Trophoblast cell (in vitro differentiated cells and primary cell): ENCODE measurements at regions not wholly inside any gene's neighbourhood (a gene's known extent, or its start where the extent isn't known, plus 50 kb on each side); places are given as distances from the start of the nearest gene placed in this dataset.

ENCODE experiments used
- DNase-seq, 2 donors: peaks; one replicate each; pipeline ENCODE4 v3.0.0-alpha.2; 2016
- H2AFZ ChIP-seq: 2 replicates; pipeline ENCODE4 v1.6.1; 2013; ENCODE audit warnings: low read length, moderate library complexity, mild to moderate bottlenecking; ENCODE audit not compliant: insufficient read depth, poor library complexity
- H2AK5ac ChIP-seq: 2 replicates; pipeline ENCODE4 v1.6.1; 2013; ENCODE audit warnings: mild to moderate bottlenecking, low read length
- H2BK120ac ChIP-seq: 2 replicates; pipeline ENCODE4 v1.6.1; 2013; ENCODE audit warnings: low read length, mild to moderate bottlenecking, moderate library complexity; ENCODE audit not compliant: insufficient read depth, poor library complexity
- H2BK12ac ChIP-seq: 2 replicates; pipeline ENCODE4 v1.6.1; 2013; ENCODE audit warnings: mild to moderate bottlenecking, low read length, moderate library complexity
- H2BK5ac ChIP-seq: 2 replicates; pipeline ENCODE4 v1.6.1; 2013; ENCODE audit warnings: low read length, low read depth, moderate library complexity, mild to moderate bottlenecking; ENCODE audit not compliant: poor library complexity
- H3K14ac ChIP-seq: 2 replicates; pipeline ENCODE4 v1.6.1; 2013; ENCODE audit warnings: mild to moderate bottlenecking, low read length
- H3K18ac ChIP-seq: 2 replicates; pipeline ENCODE4 v1.6.1; 2013; ENCODE audit warnings: mild to moderate bottlenecking, low read length
- H3K23ac ChIP-seq: 2 replicates; pipeline ENCODE4 v1.6.1; 2013; ENCODE audit warnings: low read length
- H3K27ac ChIP-seq: 2 replicates; pipeline ENCODE4 v1.5.1; 2013; ENCODE audit warnings: low read depth, mild to moderate bottlenecking, inconsistent platforms, low read length, moderate library complexity
- H3K27me3 ChIP-seq: 2 replicates; pipeline ENCODE4 v1.6.1; 2013; ENCODE audit warnings: inconsistent platforms, mild to moderate bottlenecking, low read length, moderate library complexity; ENCODE audit not compliant: insufficient read depth
- H3K36me3 ChIP-seq, 2 experiments: 1 replicate in 1 of 2; 2 replicates in 1 of 2; pipeline ENCODE4 v1.6.1; 2013; ENCODE audit warnings: low read length in 2 of 2, mild to moderate bottlenecking in 2 of 2, moderate library complexity in 1 of 2; ENCODE audit not compliant: insufficient read depth in 2 of 2, control insufficient read depth in 1 of 2
- H3K4ac ChIP-seq: 2 replicates; pipeline ENCODE4 v1.6.1; 2013; ENCODE audit warnings: low read depth, mild to moderate bottlenecking, low read length, moderate library complexity
- H3K4me1 ChIP-seq, 2 experiments: 1 replicate in 1 of 2; 2 replicates in 1 of 2; pipeline ENCODE4 v1.6.1; 2013; ENCODE audit warnings: low read length in 2 of 2, mild to moderate bottlenecking in 2 of 2, moderate library complexity in 1 of 2; ENCODE audit not compliant: insufficient read depth in 2 of 2, control insufficient read depth in 1 of 2
- H3K4me2 ChIP-seq: 2 replicates; pipeline ENCODE4 v1.6.1; 2013; ENCODE audit warnings: inconsistent platforms, mild to moderate bottlenecking, low read length, moderate library complexity
- H3K4me3 ChIP-seq: 2 replicates; pipeline ENCODE4 v1.5.1; 2013; ENCODE audit warnings: mild to moderate bottlenecking, low read depth, low read length, inconsistent platforms
- H3K79me1 ChIP-seq: one replicate; pipeline ENCODE4 v1.6.1; 2013; ENCODE audit warnings: low read length
- H3K79me2 ChIP-seq: 2 replicates; pipeline ENCODE4 v1.6.1; 2013; ENCODE audit warnings: low read length, mild to moderate bottlenecking; ENCODE audit not compliant: control insufficient read depth, insufficient read depth, poor library complexity
- H3K9ac ChIP-seq: 2 replicates; pipeline ENCODE4 v1.6.1; 2013; ENCODE audit warnings: mild to moderate bottlenecking, low read length
- H3K9me3 ChIP-seq: 2 replicates; pipeline ENCODE4 v1.6.1; 2013; ENCODE audit warnings: low read depth, mild to moderate bottlenecking, control low read depth, inconsistent platforms, low read length; ENCODE audit not compliant: insufficient read depth
- H4K12ac ChIP-seq: 2 replicates; pipeline ENCODE4 v1.6.1; 2013; ENCODE audit warnings: low read depth, mild to moderate bottlenecking, low read length, moderate library complexity
- H4K8ac ChIP-seq: 2 replicates; pipeline ENCODE4 v1.6.1; 2013; ENCODE audit warnings: low read depth, mild to moderate bottlenecking, low read length, moderate library complexity
- H4K91ac ChIP-seq: one replicate; pipeline ENCODE4 v1.6.1; 2013; ENCODE audit warnings: low read depth, mild to moderate bottlenecking, low read length, moderate library complexity
- WGBS: extraction: QIAGEN DNeasy Blood & Tissue Kit; methylation state at CpG from one replicate; pipeline ENCODE4 v1.1.7; 2013; ENCODE audit warnings: missing lambda C conversion rate; ENCODE audit not compliant: insufficient read length, insufficient coverage; ENCODE audit errors: extremely low coverage; 5-methylcytosine and 5-hydroxymethylcytosine counted together

GRCh38 chr13:50617134-50617721, 226.3 kb downstream of the DLEU7 start:
- no peaks in the 10 kb centered on the region for H3K79me2 ChIP-seq
- no CpG with 5 or more reads among the region's 3 CpGs for WGBS

GRCh38 chr13:50618206-50618605, 225.3 kb downstream of the DLEU7 start:
- Histone ChIP-seq H2BK12ac (no peak overlapping the region), H3K4ac (no peak overlapping the region), H3K27me3 (no peaks in the 10 kb centered on the region), H3K79me2 (no peaks in the 10 kb centered on the region), H3K9ac (no peak overlapping the region), H2AFZ (no peak overlapping the region), H4K8ac (no peak overlapping the region), H3K14ac (no peak overlapping the region), H3K23ac (no peak overlapping the region), H3K4me3 (no peak overlapping the region), H2BK120ac (no peak overlapping the region), H3K9me3 (no peaks in the 10 kb centered on the region), H3K18ac (no peak overlapping the region), H4K12ac (no peak overlapping the region), H4K91ac (no peak overlapping the region), H3K4me2 (no peak overlapping the region), H2AK5ac (no peak overlapping the region), H3K4me1 (no peaks in the 10 kb centered on the region), H3K36me3 (no peaks in the 10 kb centered on the region), H2BK5ac (no peak overlapping the region), H3K79me1 (no peaks in the 10 kb centered on the region), H3K27ac (no peak overlapping the region)
- no peak for DNase-seq
- WGBS: no CpG with 5 or more reads among the region's 3 CpGs

More at GRCh38 chr13:50617134-50617721, 226.3 kb downstream of the DLEU7 start:
- H3K4me2 ChIP-seq: no peak overlapping the region
- no peaks in the 10 kb centered on the region for H3K4me1 ChIP-seq
- no peak overlapping the region for H2AFZ ChIP-seq
- no peak overlapping the region for H3K4ac ChIP-seq
- H3K27ac ChIP-seq: no peak overlapping the region
- H3K18ac ChIP-seq: no peak overlapping the region
- H2BK120ac ChIP-seq: no peak overlapping the region
- no peak overlapping the region for H3K9ac ChIP-seq
- no peaks in the 10 kb centered on the region for H3K79me1 ChIP-seq
- no peak overlapping the region for H3K23ac ChIP-seq
- H3K27me3 ChIP-seq: no peaks in the 10 kb centered on the region
- H4K12ac ChIP-seq: no peak overlapping the region
- no peak overlapping the region for H4K8ac ChIP-seq
- no peak overlapping the region for H2AK5ac ChIP-seq
- H2BK5ac ChIP-seq: no peak overlapping the region
- H3K4me3 ChIP-seq: no peak overlapping the region
- no peak for DNase-seq
- H3K9me3 ChIP-seq: peaks cover 2% of the 10 kb centered on the region
- H2BK12ac ChIP-seq: no peak overlapping the region
- H3K36me3 ChIP-seq: no peaks in the 10 kb centered on the region
- no peak overlapping the region for H3K14ac ChIP-seq
- no peak overlapping the region for H4K91ac ChIP-seq

- DNase-seq: peak; percentile 44 to 56
- WGBS: no CpG with 5 or more reads among the region's 3 CpGs
- H3K4me2 ChIP-seq: no peak overlapping the region
- H2AFZ ChIP-seq: no peak overlapping the region
- H3K36me3 ChIP-seq: no peaks in the 10 kb centered on the region
- H2AK5ac ChIP-seq: no peak overlapping the region
- H4K8ac ChIP-seq: no peak overlapping the region
- H2BK5ac ChIP-seq: no peak overlapping the region
- H3K14ac ChIP-seq: no peak overlapping the region
- no peaks in the 10 kb centered on the region for H3K79me2 ChIP-seq
- H3K79me1 ChIP-seq: no peaks in the 10 kb centered on the region
- no peaks in the 10 kb centered on the region for H3K4me1 ChIP-seq
- no peaks in the 10 kb centered on the region for H3K9me3 ChIP-seq
- no peak overlapping the region for H2BK12ac ChIP-seq
- H3K27me3 ChIP-seq: no peaks in the 10 kb centered on the region
- H3K27ac ChIP-seq: no peak overlapping the region
- H4K91ac ChIP-seq: no peak overlapping the region
- H4K12ac ChIP-seq: no peak overlapping the region
- H3K18ac ChIP-seq: no peak overlapping the region
- no peak overlapping the region for H2BK120ac ChIP-seq
- no peak overlapping the region for H3K9ac ChIP-seq
- H3K4ac ChIP-seq: no peak overlapping the region
- H3K23ac ChIP-seq: no peak overlapping the region
- no peak overlapping the region for H3K4me3 ChIP-seq
Measured at GRCh38 chr13:50626101-50626547, 217.4 kb downstream of the DLEU7 start.

GRCh38 chr13:50627111-50627510, 216.4 kb downstream of the DLEU7 start:
- no CpG with 5 or more reads among the region's 1 CpG for WGBS
- H3K36me3 ChIP-seq: no peaks in the 10 kb centered on the region
- no peaks in the 10 kb centered on the region for H3K4me1 ChIP-seq
- H3K79me1 ChIP-seq: no peaks in the 10 kb centered on the region
- H3K4me2 ChIP-seq: no peak overlapping the region
- no peaks in the 10 kb centered on the region for H3K9me3 ChIP-seq
- H2BK120ac ChIP-seq: no peak overlapping the region
- no peak overlapping the region for H4K12ac ChIP-seq
- no peaks in the 10 kb centered on the region for H3K27me3 ChIP-seq
- H3K23ac ChIP-seq: no peak overlapping the region
- no peak overlapping the region for H2AK5ac ChIP-seq
- H3K27ac ChIP-seq: no peak overlapping the region
- no peak overlapping the region for H4K91ac ChIP-seq
- no peak overlapping the region for H3K18ac ChIP-seq
- no peak overlapping the region for H2BK12ac ChIP-seq
- H3K79me2 ChIP-seq: no peaks in the 10 kb centered on the region
- H3K4me3 ChIP-seq: no peak overlapping the region
- no peak overlapping the region for H3K14ac ChIP-seq
- no peak overlapping the region for H3K9ac ChIP-seq
- H2AFZ ChIP-seq: no peak overlapping the region
- no peak overlapping the region for H3K4ac ChIP-seq
- no peak overlapping the region for H2BK5ac ChIP-seq
- DNase-seq: peak in 1 of 2 donors; percentile 42
- no peak overlapping the region for H4K8ac ChIP-seq
